ENCODE measurements at regions not wholly inside any gene's neighbourhood (a gene's known extent, or its start where the extent isn't known, plus 50 kb on each side); places are given as distances from the start of the nearest gene placed in this dataset.

GRCh38 chr2:180661686-180662030 lies 318.7 kb upstream of the UBE2E3 start:
- DNase-seq (ENCODE audit: low read depth, low spot score) = no peak

DNA sequence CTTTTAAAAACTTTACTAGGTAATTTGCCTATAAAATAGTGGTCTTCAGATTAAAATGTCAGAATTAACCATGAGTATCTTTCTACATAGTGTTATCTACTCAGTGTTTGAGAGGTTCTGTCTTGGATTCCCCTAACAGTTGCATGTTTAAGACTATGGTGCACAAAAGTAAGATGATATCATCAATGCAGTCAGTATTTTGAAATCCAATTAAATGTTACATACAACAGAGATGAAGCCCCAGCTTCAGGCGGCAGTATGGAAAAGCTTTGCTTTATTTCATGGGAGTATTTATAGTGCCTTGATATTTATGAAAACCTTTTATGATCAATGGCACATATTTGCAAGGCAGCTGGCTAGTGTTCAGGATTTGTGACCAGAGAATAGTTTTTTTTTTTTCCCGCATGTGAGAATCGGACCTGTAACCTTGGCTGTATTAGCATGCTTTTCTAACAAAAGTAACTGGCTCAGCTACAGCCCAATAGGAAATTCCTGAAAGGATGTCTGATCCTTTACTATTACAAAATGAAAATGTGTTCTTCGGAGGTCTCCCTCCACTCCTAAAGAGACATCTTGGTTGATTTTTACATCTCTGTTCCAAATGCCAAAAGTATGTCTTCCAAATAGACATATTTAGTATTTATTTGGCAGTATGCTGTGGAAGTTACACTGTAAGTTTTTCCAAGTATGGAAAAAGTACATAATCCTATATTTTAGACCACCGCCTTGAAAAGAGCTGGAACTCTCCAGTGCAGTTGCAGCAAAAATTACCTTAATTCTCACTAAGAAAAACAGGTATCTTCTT lies 319.3 kb upstream of the UBE2E3 start:
- no peak for DNase-seq (ENCODE audit: low read depth, low spot score)

DNA sequence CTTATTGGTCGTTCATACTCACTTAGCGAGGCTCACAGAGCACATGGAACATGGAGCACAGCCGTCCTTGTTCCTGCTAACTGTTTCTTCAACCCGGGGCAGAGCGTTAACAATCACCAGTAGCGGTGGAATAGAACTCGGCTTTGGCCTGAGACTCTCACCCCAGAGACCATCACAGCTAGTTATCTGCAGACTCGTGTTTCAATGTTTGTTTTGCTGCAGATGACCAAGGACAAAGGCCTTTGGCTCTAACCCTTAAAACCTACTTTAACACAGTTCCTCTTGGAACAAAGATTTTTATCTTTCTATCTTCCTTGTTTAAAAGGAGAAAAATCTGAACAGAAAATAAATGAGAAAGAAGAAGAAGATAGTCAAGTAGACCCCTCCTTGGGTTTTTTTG lies 320.2 kb upstream of the UBE2E3 start:
- no peak for DNase-seq (ENCODE audit: low read depth, low spot score)

GRCh38 chr2:180657054-180657453 lies 323.4 kb upstream of the UBE2E3 start:
- no peak for DNase-seq (ENCODE audit: low read depth, low spot score)

- DNase-seq (ENCODE audit: low read depth, low spot score) = no peak
Observed at GRCh38 chr2:180656455-180656847, 324.0 kb upstream of the UBE2E3 start.

GRCh38 chr2:180655842-180656454 lies 324.5 kb upstream of the UBE2E3 start:
- no peak for DNase-seq (ENCODE audit: low read depth, low spot score)

- DNase-seq (ENCODE audit: low read depth, low spot score) = no peak
Observed at GRCh38 chr2:180655393-180655792, 325.0 kb upstream of the UBE2E3 start.

DNA sequence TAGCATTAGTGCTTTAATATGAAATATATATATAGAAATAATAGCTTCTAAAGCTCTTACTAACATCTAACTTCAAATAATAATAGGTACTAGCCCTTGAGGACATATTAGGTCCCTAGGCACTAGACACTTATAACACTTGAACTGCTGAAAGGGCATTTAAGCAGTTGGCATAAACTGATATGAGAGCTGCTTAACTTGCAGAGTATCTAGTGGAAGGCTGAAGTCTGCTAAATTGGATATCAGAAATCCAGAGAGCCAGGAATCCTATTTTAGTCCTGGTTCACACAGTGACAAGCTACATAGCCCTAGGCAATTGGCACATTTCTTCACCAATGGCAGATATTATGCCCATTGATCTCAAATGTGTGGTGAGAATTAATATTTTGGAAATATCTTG lies 326.9 kb upstream of the UBE2E3 start:
- DNase-seq (ENCODE audit: low read depth, low spot score) = no peak

GRCh38 chr2:180652794-180653193 lies 327.6 kb upstream of the UBE2E3 start:
- DNase-seq (ENCODE audit: low read depth, low spot score) = no peak

DNA sequence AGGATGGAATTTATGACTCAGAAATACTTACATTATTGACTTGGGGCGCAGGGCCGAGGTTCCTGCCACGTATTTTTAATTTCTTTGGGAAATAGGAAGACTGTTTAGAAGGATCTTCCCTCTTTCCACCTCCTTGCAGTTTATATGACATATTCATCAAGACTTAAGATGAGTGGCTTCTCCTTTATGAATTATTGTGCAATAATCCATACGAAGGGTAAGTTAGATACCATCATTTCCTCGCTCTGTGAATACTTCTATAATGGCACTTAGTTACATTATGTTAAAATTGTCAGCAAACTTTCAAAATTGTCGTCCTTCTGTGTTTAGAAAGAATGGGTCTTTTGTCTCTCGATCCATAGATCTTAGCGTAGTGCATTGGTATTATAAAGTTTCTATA lies 328.8 kb upstream of the UBE2E3 start:
- DNase-seq (ENCODE audit: low read depth, low spot score) = no peak

GRCh38 chr2:180647621-180648020 lies 332.8 kb upstream of the UBE2E3 start:
- no peak for DNase-seq (ENCODE audit: low read depth, low spot score)

GRCh38 chr2:180647221-180647620 lies 333.2 kb upstream of the UBE2E3 start:
- DNase-seq (ENCODE audit: low read depth, low spot score) = no peak

DNA sequence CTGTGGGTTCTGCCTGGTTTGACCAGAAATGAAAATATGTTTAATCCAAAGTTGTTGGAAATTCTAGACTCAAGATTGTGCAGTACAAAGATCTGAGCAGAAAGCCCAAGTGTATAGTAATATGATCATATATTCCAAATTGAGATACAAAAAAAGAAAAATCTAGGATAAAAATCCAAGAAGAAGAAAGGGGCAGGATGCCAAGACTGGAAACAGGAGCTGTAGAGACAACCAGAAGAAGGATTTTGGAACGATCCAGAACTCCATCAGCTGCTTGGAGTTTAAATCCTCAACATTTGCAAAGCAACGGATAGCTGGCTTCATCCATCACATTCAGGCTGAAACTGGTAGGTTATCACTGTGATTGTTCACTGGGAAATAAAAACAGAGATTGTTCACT lies 333.6 kb upstream of the UBE2E3 start:
- no peak for DNase-seq (ENCODE audit: low read depth, low spot score)

- DNase-seq (ENCODE audit: low read depth, low spot score) = no peak
Observed at GRCh38 chr2:180644709-180645108, 335.7 kb upstream of the UBE2E3 start.

- DNase-seq (ENCODE audit: low read depth, low spot score) = no peak
Observed at GRCh38 chr2:180630756-180631155, 349.6 kb upstream of the UBE2E3 start.

DNA sequence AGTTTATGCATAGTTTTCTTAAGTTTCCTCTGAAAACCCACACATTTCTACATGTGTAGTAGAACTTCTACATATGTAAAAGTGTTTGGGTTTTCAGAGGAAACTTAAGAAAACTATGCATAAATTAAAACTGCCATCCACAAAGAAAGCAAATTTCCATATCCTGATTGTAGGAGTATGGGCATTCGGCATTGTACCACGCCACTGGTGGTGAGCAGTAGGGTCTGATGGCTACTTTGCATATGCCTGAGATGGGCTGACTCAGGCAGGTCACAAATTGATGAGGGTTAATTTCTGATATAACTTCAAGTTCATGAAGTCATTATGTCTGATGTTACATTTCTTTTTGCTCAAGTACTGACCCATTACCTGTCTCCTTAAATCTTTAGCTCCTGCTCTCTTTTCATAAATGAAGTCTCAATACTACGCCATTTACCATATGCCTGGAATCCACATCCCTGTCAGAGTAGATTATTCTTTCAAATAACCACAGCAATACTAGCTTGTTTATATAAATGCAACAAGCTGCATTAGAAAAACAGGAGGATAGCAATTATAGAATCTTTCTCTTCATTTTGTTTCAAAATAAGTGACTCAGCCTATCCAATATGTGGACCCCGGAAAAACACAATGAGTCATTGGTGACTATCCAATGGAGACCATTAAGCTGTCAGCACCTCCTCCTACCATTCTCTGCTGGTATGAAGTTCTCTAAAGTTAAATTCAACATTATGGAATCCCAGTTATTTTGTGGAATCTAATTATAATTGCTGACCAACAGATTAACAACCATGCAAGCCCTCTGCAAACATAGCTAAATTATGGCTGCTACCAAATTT lies 355.2 kb upstream of the UBE2E3 start:
- no peak for DNase-seq (ENCODE audit: low read depth, low spot score)

- no peak for DNase-seq (ENCODE audit: low read depth, low spot score)
Observed at GRCh38 chr2:180621941-180622918, 358.2 kb upstream of the UBE2E3 start.

GRCh38 chr2:180621366-180621765 lies 359.0 kb upstream of the UBE2E3 start:
- DNase-seq (ENCODE audit: low read depth, low spot score) = no peak

GRCh38 chr2:180618570-180618969 lies 361.8 kb upstream of the UBE2E3 start:
- no peak for DNase-seq (ENCODE audit: low read depth, low spot score)

DNA sequence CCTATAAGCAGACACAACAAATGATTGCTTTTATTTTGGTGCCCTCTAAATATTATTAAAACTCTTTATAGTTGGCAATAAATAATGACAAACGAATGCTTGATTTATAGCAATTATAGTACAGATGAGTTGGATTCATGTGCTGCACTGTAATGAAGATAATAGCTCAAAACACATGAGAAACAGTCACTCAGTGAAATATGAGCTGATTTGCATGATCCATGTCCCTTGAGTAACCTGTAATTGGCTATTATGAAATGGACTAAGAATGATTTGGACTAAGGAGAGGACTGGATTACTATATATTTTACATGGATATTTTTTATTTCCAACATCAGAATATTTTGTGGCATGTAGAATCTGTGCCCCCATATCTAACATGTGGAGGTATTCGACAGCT lies 365.6 kb upstream of the UBE2E3 start:
- DNase-seq (ENCODE audit: low read depth, low spot score) = no peak

DNA sequence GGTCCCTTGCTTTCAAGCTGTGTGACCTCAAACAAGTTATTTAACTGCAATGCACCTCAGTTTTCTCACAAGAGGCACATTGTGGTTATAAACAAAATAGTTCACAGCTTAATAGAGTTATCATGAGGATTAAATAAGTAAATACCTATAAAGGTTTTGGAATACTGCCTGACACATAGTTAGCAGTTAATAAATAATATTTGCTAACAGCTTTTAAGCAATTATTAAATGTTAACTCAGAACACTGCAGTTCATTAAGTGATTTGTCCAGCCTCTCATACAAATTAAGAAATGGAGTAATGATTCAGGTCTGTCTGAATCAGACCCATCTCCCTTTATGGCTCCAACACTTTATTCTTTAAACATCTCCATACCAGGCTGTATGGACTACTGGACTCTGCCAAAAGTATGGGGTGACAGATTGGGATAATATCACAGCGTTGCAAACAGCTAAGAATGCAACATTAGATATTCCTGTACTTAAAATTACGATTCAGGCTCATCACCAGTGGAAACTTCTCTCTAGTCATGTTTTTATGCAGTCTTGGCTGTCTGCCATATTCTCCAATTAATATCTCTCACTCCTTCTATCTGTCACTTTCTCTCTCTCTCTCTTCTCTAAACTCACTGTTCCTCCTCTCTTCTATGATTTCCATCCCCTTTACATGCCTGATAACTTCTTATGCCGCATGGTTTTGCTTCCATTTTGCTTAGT lies 370.6 kb upstream of the UBE2E3 start:
- DNase-seq (ENCODE audit: low read depth, low spot score) = no peak

Data from activated naive CD8-positive, alpha-beta T cell treated with anti-CD3 and anti-CD28 coated beads, Interleukin-2, amount 50 U/mL, for 16 hours (primary cell).